ENCODE measurements at regions not wholly inside any gene's neighbourhood (a gene's known extent, or its start where the extent isn't known, plus 50 kb on each side); places are given as distances from the start of the nearest gene placed in this dataset.

DNA sequence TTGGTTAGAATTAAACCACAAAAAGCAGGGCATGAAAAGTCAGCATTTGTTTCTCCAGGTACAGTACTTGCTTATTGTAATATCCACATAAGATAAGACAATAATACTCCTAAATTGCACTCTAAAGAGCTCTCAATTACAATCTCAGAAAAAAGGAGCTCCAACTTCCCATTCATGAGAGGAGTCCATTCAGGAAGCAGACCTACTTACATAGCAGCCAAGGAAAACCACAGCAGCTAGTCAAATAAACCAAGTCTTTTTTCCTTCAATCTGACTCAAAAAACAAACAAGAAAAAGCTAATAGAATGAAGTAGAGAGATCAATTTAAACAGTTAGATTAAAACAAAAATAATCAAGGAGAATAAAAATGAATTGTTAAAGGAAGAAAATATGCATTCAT is 885.2 kb upstream of the SLITRK6 start:
- Mint-ChIP-seq H3K27ac (no peak overlapping the region), H3K4me3 (no peak overlapping the region), H3K4me1 (no peaks in the 10 kb centered on the region), H3K27me3 (ENCODE audit: low read depth) (no peaks in the 10 kb centered on the region), H3K36me3 (no peaks in the 10 kb centered on the region), H3K9me3 (peaks cover 3% of the 10 kb centered on the region)
- TF ChIP-seq, protein P1, sequence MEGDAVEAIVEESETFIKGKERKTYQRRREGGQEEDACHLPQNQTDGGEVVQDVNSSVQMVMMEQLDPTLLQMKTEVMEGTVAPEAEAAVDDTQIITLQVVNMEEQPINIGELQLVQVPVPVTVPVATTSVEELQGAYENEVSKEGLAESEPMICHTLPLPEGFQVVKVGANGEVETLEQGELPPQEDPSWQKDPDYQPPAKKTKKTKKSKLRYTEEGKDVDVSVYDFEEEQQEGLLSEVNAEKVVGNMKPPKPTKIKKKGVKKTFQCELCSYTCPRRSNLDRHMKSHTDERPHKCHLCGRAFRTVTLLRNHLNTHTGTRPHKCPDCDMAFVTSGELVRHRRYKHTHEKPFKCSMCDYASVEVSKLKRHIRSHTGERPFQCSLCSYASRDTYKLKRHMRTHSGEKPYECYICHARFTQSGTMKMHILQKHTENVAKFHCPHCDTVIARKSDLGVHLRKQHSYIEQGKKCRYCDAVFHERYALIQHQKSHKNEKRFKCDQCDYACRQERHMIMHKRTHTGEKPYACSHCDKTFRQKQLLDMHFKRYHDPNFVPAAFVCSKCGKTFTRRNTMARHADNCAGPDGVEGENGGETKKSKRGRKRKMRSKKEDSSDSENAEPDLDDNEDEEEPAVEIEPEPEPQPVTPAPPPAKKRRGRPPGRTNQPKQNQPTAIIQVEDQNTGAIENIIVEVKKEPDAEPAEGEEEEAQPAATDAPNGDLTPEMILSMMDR (IDR thresholded peaks at IDR 0.05; ENCODE audit: unreplicated experiment): no peak
- DNase-seq (ENCODE audit: low spot score in 2 of 2, unreplicated experiment in 2 of 2): no peak

DNA sequence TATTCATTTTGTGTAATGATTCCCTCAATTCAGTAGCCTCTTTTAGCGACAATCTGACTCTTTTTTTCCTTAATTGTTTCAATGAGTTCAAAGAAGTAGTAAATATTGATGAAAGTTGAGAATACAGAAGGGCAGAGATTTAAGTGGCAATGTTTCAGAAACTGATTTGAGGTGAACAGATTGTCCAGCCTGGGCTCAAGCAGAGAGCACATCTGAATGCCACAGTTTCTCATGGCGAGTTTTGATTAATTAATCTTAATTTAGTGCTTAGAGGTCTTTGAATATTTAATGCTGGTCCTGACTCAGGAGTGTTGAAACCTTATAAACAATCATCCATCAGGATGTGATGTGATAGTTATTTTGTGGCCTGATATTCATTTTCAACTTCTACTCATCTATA is 890.7 kb upstream of the SLITRK6 start:
- H3K27ac Mint-ChIP-seq: no peak overlapping the region
- H3K4me3 Mint-ChIP-seq: no peak overlapping the region

GRCh38 chr13:86692291-86692690 is 893.1 kb upstream of the SLITRK6 start:
- Mint-ChIP-seq H3K36me3 (no peaks in the 10 kb centered on the region), H3K27me3 (ENCODE audit: low read depth) (no peaks in the 10 kb centered on the region), H3K27ac (no peak overlapping the region), H3K4me1 (no peaks in the 10 kb centered on the region), H3K4me3 (no peak overlapping the region), H3K9me3 (peaks cover 15% of the 10 kb centered on the region)
- DNase-seq (ENCODE audit: low spot score in 2 of 2, unreplicated experiment in 2 of 2): no peak
- TF ChIP-seq, protein P1 (IDR thresholded peaks at IDR 0.05; ENCODE audit: unreplicated experiment): no peak

More for the DNA sequence above, 890.7 kb upstream of the SLITRK6 start:
- DNase-seq (ENCODE audit: low spot score in 2 of 2, unreplicated experiment in 2 of 2): no peak
- no peaks in the 10 kb centered on the region for H3K4me1 Mint-ChIP-seq
- peaks cover 7% of the 10 kb centered on the region for H3K9me3 Mint-ChIP-seq
- H3K36me3 Mint-ChIP-seq: no peaks in the 10 kb centered on the region
- TF ChIP-seq, protein P1 (IDR thresholded peaks at IDR 0.05; ENCODE audit: unreplicated experiment): no peak
- no peaks in the 10 kb centered on the region for H3K27me3 Mint-ChIP-seq (ENCODE audit: low read depth)

GRCh38 chr13:86710013-86710412 is 910.8 kb upstream of the SLITRK6 start:
- H3K27me3 Mint-ChIP-seq (ENCODE audit: low read depth): no peaks in the 10 kb centered on the region
- H3K27ac Mint-ChIP-seq: no peak overlapping the region
- no peak for DNase-seq (ENCODE audit: low spot score in 2 of 2, unreplicated experiment in 2 of 2)
- peaks cover 7% of the 10 kb centered on the region for H3K9me3 Mint-ChIP-seq
- H3K4me3 Mint-ChIP-seq: no peak overlapping the region
- H3K36me3 Mint-ChIP-seq: no peaks in the 10 kb centered on the region
- no peaks in the 10 kb centered on the region for H3K4me1 Mint-ChIP-seq
- TF ChIP-seq, protein P1 (IDR thresholded peaks at IDR 0.05; ENCODE audit: unreplicated experiment): no peak

DNA sequence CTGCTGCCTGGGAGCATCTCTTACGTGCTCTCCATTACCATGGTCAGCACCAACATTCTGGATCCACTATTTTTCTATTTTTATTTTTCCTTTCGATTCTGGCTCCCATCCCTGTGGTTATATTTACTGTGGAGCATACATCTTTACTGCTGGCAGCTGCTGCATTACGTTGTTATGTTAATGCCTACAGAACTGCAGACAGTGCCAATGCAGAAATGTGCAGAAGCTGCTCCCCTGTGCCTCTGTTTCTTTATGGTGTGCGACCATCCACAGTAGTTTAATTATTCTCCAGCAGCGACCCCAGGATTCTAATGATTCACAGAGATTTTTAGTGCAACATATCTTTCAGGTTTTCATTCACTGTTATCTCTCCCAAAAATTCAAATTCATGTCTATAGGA is 911.7 kb upstream of the SLITRK6 start:
- TF ChIP-seq, protein P1 (IDR thresholded peaks at IDR 0.05; ENCODE audit: unreplicated experiment): no peak
- Mint-ChIP-seq H3K9me3 (peaks cover 7% of the 10 kb centered on the region), H3K27me3 (ENCODE audit: low read depth) (no peaks in the 10 kb centered on the region), H3K4me1 (no peaks in the 10 kb centered on the region), H3K4me3 (no peak overlapping the region), H3K36me3 (no peaks in the 10 kb centered on the region), H3K27ac (no peak overlapping the region)
- DNase-seq (ENCODE audit: low spot score in 2 of 2, unreplicated experiment in 2 of 2): no peak

DNA sequence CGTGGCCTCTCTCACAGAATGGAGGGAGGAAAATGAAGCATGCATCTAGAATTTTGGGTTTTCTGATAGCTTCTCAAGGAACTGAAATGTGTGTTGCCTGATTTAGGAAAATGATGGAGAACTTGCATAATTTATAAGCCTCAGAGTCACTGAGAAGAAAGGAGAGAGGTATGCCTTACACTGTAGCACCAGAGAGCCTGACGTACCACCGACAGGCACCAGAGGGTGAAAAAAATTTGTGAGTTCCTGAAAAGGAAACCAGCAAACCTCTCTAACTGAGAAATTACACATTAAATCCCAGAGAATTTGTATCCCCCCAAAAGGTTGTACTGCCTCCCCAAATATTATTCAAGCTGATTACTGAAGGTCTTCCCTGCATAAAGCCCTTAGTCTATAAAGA is 915.3 kb upstream of the SLITRK6 start:
- H3K36me3 Mint-ChIP-seq: no peaks in the 10 kb centered on the region
- no peak overlapping the region for H3K27ac Mint-ChIP-seq
- DNase-seq (ENCODE audit: low spot score in 2 of 2, unreplicated experiment in 2 of 2): no peak
- TF ChIP-seq, protein P1 (IDR thresholded peaks at IDR 0.05; ENCODE audit: unreplicated experiment): no peak
- no peaks in the 10 kb centered on the region for H3K4me1 Mint-ChIP-seq
- no peaks in the 10 kb centered on the region for H3K27me3 Mint-ChIP-seq (ENCODE audit: low read depth)
- no peak overlapping the region for H3K4me3 Mint-ChIP-seq
- H3K9me3 Mint-ChIP-seq: no peaks in the 10 kb centered on the region

Measured in mesothelial cell of epicardium (in vitro differentiated cells).